ENCODE measurements at regions not wholly inside any gene's neighbourhood (a gene's known extent, or its start where the extent isn't known, plus 50 kb on each side); places are given as distances from the start of the nearest gene placed in this dataset.
A peak's percentile ranks its signal among the peaks of the same experiment; 100 is the strongest.

DNA sequence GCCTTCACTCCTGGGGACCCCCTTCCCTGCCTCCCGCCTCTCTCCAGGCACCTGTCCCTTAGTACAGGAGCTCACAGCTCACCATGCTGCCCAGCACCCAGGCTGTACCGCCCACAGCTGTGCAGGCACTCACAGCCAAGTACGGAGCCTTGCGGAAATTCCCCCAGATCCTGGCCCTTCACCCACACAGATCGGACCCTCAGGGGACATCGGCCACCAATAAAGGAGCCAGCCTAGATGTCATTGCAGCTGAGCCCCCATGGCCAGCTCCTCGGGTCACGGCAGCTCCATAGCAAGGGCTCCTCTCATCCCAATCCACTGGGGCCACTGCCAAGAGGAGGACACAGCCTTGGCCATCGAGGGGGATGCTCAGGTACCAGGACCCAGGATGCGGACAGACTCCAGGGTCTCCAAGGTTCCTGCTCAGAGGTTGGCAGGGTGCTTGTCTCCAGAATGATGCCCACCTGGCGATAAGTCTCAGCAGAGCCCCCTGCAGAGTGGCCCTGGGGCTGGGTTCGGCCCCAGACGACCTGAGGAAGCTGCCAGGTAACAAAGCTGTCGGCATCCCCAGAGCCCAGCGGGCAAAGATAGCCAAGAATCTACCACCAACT, 82.3 kb downstream of the YTHDF1 start:
- peaks cover 22% of the 10 kb centered on the region for H3K27me3 Mint-ChIP-seq
- no peaks in the 10 kb centered on the region for H3K4me1 Mint-ChIP-seq (ENCODE audit: low read depth)
- Histone ChIP-seq H3K36me3 (ENCODE audit: insufficient read depth, low read length) (no peaks in the 10 kb centered on the region), H3K27me3 (ENCODE audit: control insufficient read depth in 1 of 2, insufficient read depth in 2 of 2, low read length in 2 of 2) (peaks cover 10 to 23% of the 10 kb centered on the region in 2 experiments), H3K9me3 (ENCODE audit: control insufficient read depth in 1 of 2, insufficient read depth in 1 of 2, low read length in 2 of 2) (peaks cover 0 to 7% of the 10 kb centered on the region in 2 experiments), H3K27ac (ENCODE audit: low read depth in 1 of 2, low read length in 2 of 2) (no peak overlapping the region), H3K4me1 (ENCODE audit: insufficient read depth, low read length) (no peaks in the 10 kb centered on the region), H3K4me3 (ENCODE audit: low read length) (no peak overlapping the region)
- POLR2A ChIA-PET, result no interaction called here
- CTCF ChIA-PET, result no interaction called here
- TF ChIP-seq, protein P1, sequence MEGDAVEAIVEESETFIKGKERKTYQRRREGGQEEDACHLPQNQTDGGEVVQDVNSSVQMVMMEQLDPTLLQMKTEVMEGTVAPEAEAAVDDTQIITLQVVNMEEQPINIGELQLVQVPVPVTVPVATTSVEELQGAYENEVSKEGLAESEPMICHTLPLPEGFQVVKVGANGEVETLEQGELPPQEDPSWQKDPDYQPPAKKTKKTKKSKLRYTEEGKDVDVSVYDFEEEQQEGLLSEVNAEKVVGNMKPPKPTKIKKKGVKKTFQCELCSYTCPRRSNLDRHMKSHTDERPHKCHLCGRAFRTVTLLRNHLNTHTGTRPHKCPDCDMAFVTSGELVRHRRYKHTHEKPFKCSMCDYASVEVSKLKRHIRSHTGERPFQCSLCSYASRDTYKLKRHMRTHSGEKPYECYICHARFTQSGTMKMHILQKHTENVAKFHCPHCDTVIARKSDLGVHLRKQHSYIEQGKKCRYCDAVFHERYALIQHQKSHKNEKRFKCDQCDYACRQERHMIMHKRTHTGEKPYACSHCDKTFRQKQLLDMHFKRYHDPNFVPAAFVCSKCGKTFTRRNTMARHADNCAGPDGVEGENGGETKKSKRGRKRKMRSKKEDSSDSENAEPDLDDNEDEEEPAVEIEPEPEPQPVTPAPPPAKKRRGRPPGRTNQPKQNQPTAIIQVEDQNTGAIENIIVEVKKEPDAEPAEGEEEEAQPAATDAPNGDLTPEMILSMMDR (IDR thresholded peaks at IDR 0.05), result no peak
- H3K27ac Mint-ChIP-seq, result no peak overlapping the region
- no peak overlapping the region for H3K4me3 Mint-ChIP-seq
- intact Hi-C loops (cut with DNase I, micrococcal nuclease), result no loop called here
- H3K36me3 Mint-ChIP-seq (ENCODE audit: low read depth), result no peaks in the 10 kb centered on the region
- ATAC-seq (ENCODE audit: poor library complexity), result no peak
- peak in 1 of 14 experiments; percentile 22 for DNase-seq
- no peaks in the 10 kb centered on the region for H3K9me3 Mint-ChIP-seq

DNA sequence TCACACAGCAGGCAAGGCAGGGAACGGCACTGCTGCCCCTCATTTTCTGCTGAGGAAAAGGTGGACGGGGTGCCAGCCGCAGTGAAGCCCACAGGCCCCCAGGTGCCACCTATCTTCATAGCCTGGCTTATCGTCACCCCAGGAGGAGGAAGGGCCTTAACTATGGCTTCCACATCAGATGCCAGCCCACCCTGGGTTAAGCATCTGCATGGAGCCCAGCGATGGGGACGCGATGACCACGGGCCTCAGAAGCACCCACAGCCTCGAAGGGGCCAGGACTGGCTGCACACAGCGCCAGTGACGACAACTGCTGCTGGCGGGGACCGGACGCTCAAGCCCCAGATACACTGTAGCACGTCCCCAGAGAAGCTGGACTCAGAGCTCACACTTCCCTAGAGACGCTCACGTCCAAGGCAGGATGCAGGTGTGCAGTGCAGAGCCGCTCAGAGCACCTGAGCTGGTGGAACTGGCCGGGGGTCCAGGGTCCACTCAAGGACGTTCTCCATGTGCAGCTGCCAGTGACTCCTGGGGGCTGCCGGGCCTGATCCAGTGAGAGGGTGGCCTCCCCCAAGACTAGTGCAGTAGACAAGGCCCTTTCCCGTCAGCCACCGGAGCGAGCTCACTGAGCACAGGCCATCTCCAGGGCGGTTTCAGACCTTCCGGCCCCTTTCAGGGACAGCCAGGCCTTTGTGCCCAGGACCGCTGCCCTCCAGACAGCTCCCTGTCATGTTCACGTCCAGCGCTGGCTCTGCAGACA, 83.0 kb downstream of the YTHDF1 start:
- H3K9me3 Mint-ChIP-seq, result no peaks in the 10 kb centered on the region
- peaks cover 18% of the 10 kb centered on the region for H3K27me3 Mint-ChIP-seq
- H3K36me3 ChIP-seq (ENCODE audit: insufficient read depth, low read length), result no peaks in the 10 kb centered on the region
- TF ChIP-seq, protein P1 (IDR thresholded peaks at IDR 0.05), result no peak
- peaks cover 10 to 19% of the 10 kb centered on the region in 2 experiments for H3K27me3 ChIP-seq (ENCODE audit: control insufficient read depth in 1 of 2, insufficient read depth in 2 of 2, low read length in 2 of 2)
- no peaks in the 10 kb centered on the region for H3K4me1 ChIP-seq (ENCODE audit: insufficient read depth, low read length)
- no peak overlapping the region for H3K4me3 ChIP-seq (ENCODE audit: low read length)
- H3K36me3 Mint-ChIP-seq (ENCODE audit: low read depth), result no peaks in the 10 kb centered on the region
- no peak overlapping the region for H3K27ac ChIP-seq (ENCODE audit: low read depth in 1 of 2, low read length in 2 of 2)
- no peak overlapping the region for H3K27ac Mint-ChIP-seq
- H3K9me3 ChIP-seq (ENCODE audit: control insufficient read depth in 1 of 2, insufficient read depth in 1 of 2, low read length in 2 of 2), result peaks cover 0 to 7% of the 10 kb centered on the region in 2 experiments
- no peak overlapping the region for H3K4me3 Mint-ChIP-seq
- no peak for ATAC-seq (ENCODE audit: poor library complexity)
- ChIA-PET POLR2A (no interaction called here), CTCF (no interaction called here)
- intact Hi-C loops (cut with DNase I, micrococcal nuclease), result no loop called here
- H3K4me1 Mint-ChIP-seq (ENCODE audit: low read depth), result no peaks in the 10 kb centered on the region
- DNase-seq, result peak in 1 of 14 experiments; percentile 29

DNA sequence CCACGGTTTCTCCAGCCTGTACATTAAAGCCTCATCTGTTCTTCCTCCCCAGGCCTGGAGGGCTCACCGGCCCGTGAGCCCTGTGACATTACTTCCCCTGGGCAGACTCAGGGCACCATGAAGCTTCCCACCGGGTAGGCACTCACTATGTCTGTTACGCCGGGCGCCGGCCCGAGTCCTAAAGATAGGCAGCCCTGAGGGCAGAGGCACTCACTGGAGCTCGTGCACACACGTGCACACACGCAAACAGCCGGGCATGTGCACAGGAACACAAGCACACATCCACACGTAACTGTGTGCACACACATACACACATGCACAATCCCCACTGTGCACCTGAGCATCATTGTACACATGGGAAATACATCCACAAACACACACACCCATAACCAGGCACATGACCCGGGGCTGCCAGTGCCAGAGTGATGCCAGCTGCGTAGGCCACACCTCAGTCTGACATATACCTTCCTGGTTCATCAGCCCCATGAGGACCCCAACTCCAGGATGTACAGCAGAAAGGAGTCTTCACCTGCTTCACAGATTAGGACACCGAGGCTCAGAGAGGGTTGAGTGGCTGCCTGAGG, 83.7 kb downstream of the YTHDF1 start:
- ChIA-PET POLR2A (no interaction called here), CTCF (no interaction called here)
- Mint-ChIP-seq H3K27ac (no peak overlapping the region), H3K36me3 (ENCODE audit: low read depth) (no peaks in the 10 kb centered on the region), H3K9me3 (no peaks in the 10 kb centered on the region), H3K4me1 (ENCODE audit: low read depth) (no peaks in the 10 kb centered on the region), H3K27me3 (peaks cover 18% of the 10 kb centered on the region), H3K4me3 (no peak overlapping the region)
- intact Hi-C loops (cut with DNase I, micrococcal nuclease), result no loop called here
- no peaks in the 10 kb centered on the region for H3K4me1 ChIP-seq (ENCODE audit: insufficient read depth, low read length)
- peak in 1 of 14 experiments; percentile 23 for DNase-seq
- H3K27me3 ChIP-seq (ENCODE audit: control insufficient read depth in 1 of 2, insufficient read depth in 2 of 2, low read length in 2 of 2), result peaks cover 10 to 14% of the 10 kb centered on the region in 2 experiments
- H3K36me3 ChIP-seq (ENCODE audit: insufficient read depth, low read length), result no peaks in the 10 kb centered on the region
- TF ChIP-seq, protein P1 (IDR thresholded peaks at IDR 0.05), result no peak
- ATAC-seq (ENCODE audit: poor library complexity), result no peak
- H3K27ac ChIP-seq (ENCODE audit: low read depth in 1 of 2, low read length in 2 of 2), result no peak overlapping the region
- no peak overlapping the region for H3K4me3 ChIP-seq (ENCODE audit: low read length)
- H3K9me3 ChIP-seq (ENCODE audit: control insufficient read depth in 1 of 2, insufficient read depth in 1 of 2, low read length in 2 of 2), result peaks cover 0 to 7% of the 10 kb centered on the region in 2 experiments

Data from CD4-positive, alpha-beta T cell (primary cell).